Colonic mucosa (tissue), 4 donors: ENCODE measurements at regions not wholly inside any gene's neighbourhood (a gene's known extent, or its start where the extent isn't known, plus 50 kb on each side); places are given as distances from the start of the nearest gene placed in this dataset.

Source experiments
- DNase-seq: peaks from one replicate; pipeline ENCODE4 v3.0.0-alpha.2; 2020
- H3K27ac ChIP-seq: fragments of 200-600 bp; one replicate; pipeline ENCODE4 v1.8.0; 2021
- H3K27me3 ChIP-seq: fragments of 200-600 bp; one replicate; pipeline ENCODE4 v1.8.0; 2021
- H3K36me3 ChIP-seq: fragments of 200-600 bp; one replicate; pipeline ENCODE4 v1.8.0; 2021
- H3K4me1 ChIP-seq: fragments of 200-600 bp; one replicate; pipeline ENCODE4 v1.8.0; 2021; ENCODE audit warnings: mild to moderate bottlenecking
- H3K4me3 ChIP-seq: fragments of 200-600 bp; one replicate; pipeline ENCODE4 v1.8.0; 2021
- H3K9ac ChIP-seq, 2 donors: one replicate each; pipeline ENCODE4 v1.7.0; 2013; ENCODE audit warnings: control low read depth in 2 of 2, low read depth in 2 of 2, low read length in 2 of 2
- H3K9me3 ChIP-seq: fragments of 200-600 bp; one replicate; pipeline ENCODE4 v1.8.0; 2021
- intact Hi-C: fragments of 100-400 bp; cut with DNase I; formaldehyde crosslinking; loops from one replicate; pipeline ENCODE4 v1.14.1; 2022
- TF ChIP-seq, protein P1 (sequence below): fragments of 200-600 bp; IDR thresholded peaks from one replicate; pipeline ENCODE4 v1.8.0; 2022; ENCODE audit warnings: antibody characterized with exemption, mild to moderate bottlenecking
- donor health status: healthy.
- donor health status: DM: no; HTN: no; CAD: no.
- donor health status: DM: no; HTN: no; CAD: no.

DNA sequence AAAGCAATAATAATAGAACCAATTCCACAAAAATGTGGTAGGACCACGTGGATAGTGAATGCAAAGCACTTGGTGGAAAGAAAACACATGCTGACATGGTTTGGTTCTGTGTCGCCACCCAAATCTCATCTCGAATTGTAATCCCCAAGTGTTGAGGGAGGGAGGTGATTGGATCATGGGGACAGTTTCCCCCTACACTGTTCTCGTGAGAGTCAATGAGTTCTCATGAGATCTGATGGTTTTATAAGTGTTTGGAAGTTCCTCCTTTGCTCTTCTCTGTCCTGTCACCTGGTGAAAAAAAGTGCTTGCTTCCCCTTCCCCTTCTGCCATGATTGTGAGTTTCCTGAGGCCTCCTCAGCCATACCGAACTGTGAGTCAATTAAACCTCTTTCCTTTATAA, 421.9 kb upstream of the CADM1 start:
- Histone ChIP-seq H3K27me3 (no peaks in the 10 kb centered on the region), H3K36me3 (no peaks in the 10 kb centered on the region), H3K9ac (no peak overlapping the region), H3K4me1 (no peaks in the 10 kb centered on the region), H3K4me3 (no peak overlapping the region), H3K27ac (no peak overlapping the region), H3K9me3 (no peaks in the 10 kb centered on the region)
- TF ChIP-seq, protein P1, sequence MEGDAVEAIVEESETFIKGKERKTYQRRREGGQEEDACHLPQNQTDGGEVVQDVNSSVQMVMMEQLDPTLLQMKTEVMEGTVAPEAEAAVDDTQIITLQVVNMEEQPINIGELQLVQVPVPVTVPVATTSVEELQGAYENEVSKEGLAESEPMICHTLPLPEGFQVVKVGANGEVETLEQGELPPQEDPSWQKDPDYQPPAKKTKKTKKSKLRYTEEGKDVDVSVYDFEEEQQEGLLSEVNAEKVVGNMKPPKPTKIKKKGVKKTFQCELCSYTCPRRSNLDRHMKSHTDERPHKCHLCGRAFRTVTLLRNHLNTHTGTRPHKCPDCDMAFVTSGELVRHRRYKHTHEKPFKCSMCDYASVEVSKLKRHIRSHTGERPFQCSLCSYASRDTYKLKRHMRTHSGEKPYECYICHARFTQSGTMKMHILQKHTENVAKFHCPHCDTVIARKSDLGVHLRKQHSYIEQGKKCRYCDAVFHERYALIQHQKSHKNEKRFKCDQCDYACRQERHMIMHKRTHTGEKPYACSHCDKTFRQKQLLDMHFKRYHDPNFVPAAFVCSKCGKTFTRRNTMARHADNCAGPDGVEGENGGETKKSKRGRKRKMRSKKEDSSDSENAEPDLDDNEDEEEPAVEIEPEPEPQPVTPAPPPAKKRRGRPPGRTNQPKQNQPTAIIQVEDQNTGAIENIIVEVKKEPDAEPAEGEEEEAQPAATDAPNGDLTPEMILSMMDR, result no peak
- no peak for DNase-seq
- intact Hi-C loops, result no loop called here

DNA sequence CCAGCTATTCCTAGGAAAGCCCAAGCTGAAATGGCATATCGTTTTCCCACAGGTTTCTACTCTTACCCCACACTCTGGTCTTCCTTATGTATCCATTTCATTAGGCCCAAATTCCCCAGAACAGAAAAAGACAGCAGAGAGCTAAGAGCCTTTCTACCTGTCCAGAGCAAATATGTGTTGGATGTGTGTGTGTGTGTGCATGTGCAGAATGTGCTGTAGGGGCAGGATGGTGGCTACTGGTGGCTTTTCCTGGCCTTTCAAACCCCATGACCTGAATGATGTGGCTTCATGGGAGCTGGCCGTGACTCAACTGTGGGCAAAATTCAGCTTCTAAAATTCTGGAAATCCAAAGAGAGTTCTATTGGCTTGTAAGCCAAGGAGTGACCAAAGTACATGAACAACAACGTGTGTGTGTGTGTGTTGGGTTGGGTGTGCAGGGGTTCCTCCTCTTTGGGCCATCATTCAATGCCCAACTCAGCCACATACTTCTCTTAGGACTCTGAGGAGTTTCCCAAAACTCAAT, 421.4 kb upstream of the CADM1 start:
- Histone ChIP-seq H3K9me3 (no peaks in the 10 kb centered on the region), H3K4me3 (no peak overlapping the region), H3K4me1 (no peaks in the 10 kb centered on the region), H3K36me3 (no peaks in the 10 kb centered on the region), H3K27ac (no peak overlapping the region), H3K27me3 (no peaks in the 10 kb centered on the region), H3K9ac (no peak overlapping the region)
- intact Hi-C loops, result no loop called here
- TF ChIP-seq, protein P1, result no peak
- no peak for DNase-seq

DNA sequence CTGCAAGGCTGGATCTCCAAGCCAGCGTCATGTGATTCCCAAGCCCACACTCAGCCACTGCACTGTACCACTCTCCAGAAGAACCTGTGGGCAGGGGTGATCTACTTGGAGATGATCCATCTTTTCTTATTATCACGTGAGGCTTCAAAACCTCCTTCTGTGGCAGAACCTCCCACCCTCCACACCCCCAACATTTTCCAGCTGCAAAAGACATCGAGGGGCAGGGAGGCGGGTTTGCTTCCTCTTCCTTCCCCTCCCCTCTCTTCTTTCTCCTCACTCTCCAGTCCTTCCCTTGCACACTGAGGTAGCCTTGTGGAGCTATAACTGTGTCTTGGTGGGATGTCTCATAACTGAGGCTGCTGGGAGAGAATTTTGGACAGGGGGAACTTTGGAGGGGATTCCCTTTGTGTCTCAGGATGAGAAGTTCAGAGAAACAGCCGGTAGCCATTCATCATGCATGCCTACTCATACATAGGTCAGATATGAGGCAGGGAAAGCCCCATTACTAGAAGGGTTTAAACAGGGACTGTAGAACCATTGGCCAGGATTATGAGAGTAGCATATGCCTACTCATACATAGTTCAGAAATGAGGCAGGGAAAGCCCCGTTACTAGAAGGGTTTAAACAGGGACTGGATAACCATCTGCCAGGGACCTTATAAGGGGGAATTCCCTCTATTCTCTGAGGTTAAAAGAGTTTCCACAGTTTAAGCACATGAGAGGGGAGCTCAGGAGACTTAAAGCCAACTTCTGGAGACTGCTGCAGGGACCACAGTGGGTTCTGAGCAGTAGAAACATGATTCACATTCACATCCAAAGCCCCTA, 420.7 kb upstream of the CADM1 start:
- Histone ChIP-seq H3K9ac (no peak overlapping the region), H3K27ac (no peak overlapping the region)
- TF ChIP-seq, protein P1, result no peak

DNA sequence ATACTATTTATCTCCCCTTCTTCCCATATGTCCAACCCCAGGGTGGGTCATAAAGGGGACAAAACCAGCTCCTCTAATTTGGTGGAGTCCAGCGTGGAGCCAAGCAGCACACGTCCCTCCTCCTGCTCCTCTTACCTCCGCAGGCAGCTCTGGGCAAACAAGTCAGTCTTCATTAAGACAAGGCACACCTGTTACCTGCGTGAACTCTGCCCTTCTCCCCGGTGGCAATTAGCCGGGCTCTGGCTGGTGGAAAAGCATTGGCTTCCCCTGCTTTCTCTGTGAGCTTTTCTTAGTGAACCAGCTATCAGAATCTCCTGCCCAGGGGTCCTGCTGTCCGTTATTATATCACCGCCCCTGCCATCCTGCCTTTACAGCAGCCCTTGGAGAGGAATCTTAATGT, 418.7 kb upstream of the CADM1 start:
- Histone ChIP-seq H3K9me3 (no peaks in the 10 kb centered on the region), H3K4me1 (no peaks in the 10 kb centered on the region), H3K36me3 (no peaks in the 10 kb centered on the region), H3K4me3 (no peak overlapping the region), H3K27me3 (no peaks in the 10 kb centered on the region), H3K27ac (no peak overlapping the region), H3K9ac (no peak overlapping the region)
- TF ChIP-seq, protein P1, result no peak
- DNase-seq, result no peak
- intact Hi-C loops, result no loop called here

More for the DNA sequence above, 420.7 kb upstream of the CADM1 start:
- Histone ChIP-seq H3K4me3 (no peak overlapping the region), H3K9me3 (no peaks in the 10 kb centered on the region), H3K27me3 (no peaks in the 10 kb centered on the region), H3K36me3 (no peaks in the 10 kb centered on the region), H3K4me1 (no peaks in the 10 kb centered on the region)
- intact Hi-C loops, result no loop called here
- no peak for DNase-seq

DNA sequence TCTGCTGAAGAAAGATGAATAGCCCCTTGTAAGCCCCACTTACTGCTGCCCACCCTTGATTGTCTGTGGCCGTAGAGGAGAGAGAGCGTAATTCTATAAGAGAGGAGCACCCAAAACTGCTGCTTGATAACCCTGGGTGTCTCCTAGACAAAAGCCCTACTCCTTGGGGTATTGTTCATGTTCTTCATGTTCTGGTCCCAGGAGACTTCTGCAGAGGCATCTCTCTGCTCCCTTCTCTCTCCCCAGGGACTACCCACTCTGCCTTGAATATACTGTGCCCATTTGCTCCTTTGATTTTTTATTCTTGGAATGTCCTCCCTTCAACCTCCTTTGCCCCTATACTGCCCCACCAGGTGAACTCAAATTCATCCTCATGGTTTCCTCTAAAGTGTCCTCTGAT, 417.8 kb upstream of the CADM1 start:
- no peak overlapping the region for H3K27ac ChIP-seq
- intact Hi-C loops, result no loop called here

More for the DNA sequence above, 417.8 kb upstream of the CADM1 start:
- Histone ChIP-seq H3K4me1 (no peaks in the 10 kb centered on the region), H3K36me3 (no peaks in the 10 kb centered on the region), H3K9me3 (no peaks in the 10 kb centered on the region), H3K4me3 (no peak overlapping the region), H3K27me3 (no peaks in the 10 kb centered on the region), H3K9ac (no peak overlapping the region)
- TF ChIP-seq, protein P1, result no peak
- DNase-seq, result no peak
